Stimulated activated CD8-positive, alpha-beta memory T cell treated with anti-CD3 and anti-CD28 coated beads, Interleukin-7, amount 100 ng/mL, for 4 hours (primary cell): ENCODE measurements at regions not wholly inside any gene's neighbourhood (a gene's known extent, or its start where the extent isn't known, plus 50 kb on each side); places are given as distances from the start of the nearest gene placed in this dataset.
"Not testable (repeated sequence)": the region's sequence is repeated elsewhere in the genome, so short reads cannot be mapped to it uniquely, and the experiment has no call there.

ENCODE experiments used
- DNase-seq, 2 donors: peaks; one replicate each; pipeline ENCODE4 v3.0.0-alpha.2; 2020; ENCODE audit warnings: low read depth in 2 of 2

DNA sequence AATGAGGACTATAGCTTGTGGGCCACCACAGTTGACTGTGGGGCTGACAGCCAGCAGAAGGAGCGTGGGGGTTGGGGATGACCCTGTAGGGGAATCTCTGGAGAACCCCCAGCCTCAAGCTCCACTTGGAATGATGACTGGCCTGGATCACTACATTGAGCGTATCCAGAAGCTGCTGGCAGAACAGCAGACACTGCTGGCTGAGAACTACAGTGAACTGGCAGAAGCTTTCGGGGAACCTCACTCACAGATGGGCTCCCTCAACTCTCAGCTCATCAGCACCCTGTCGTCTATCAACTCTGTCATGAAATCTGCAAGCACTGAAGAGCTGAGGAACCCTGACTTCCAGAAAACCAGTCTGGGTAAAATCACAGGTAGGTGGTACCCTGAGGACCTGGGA is 128.4 kb upstream of the DMRT1 start:
- DNase-seq = no peak

DNA sequence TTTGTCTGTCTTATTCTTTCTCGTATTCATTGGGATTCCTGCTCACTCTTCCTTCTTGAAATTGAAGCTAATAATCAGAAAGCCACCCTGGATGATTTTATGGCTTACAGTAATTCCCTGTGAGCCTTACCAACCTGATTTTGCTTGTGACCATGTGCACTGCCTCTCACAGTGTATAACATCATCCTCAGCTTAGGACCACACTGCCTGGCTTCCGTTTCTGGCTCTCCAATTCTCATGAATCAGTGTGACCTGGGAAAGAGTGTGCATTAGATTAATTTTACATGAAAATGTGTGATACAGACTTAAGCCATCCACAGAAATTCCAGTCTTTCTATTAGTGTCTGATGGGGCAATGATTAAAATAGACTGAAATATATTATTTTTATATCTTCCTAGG is 126.8 kb upstream of the DMRT1 start:
- DNase-seq = no peak

- DNase-seq = no peak
These were observed 126.2 kb upstream of the DMRT1 start for GRCh38 chr9:715300-715699.

GRCh38 chr9:715743-716400 is 125.6 kb upstream of the DMRT1 start:
- DNase-seq = no peak

GRCh38 chr9:717722-718121 is 123.8 kb upstream of the DMRT1 start:
- no peak for DNase-seq

DNA sequence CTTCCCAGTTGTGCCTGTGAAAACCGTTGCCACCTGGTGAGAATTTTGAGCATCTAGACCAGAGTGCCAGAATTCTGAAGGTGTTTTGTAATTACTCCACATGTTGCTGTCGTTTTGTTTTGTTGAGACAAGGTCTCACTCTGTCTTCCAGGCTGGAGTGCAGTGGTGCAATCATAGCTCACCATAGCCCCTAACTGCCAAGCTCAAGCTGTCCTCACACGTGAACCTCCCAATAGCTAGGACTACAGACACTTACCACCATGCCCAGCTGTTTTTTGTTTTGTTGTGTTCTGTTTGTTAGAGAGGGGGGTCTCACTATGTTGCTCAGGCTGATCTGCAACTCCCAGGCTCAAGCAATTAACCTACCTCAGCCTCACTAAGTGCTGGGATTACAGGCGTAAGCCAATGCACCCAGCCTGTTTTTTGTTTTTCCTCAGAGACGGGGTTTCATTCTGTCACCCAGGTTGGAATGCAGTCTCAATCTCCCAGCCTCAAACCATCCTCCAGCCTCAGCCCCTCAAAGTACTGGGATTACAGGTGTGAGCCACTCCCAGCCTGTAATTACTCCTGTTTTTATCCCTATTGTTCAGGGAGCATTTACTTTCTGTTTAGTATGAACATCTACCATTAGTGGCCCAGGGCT is 121.1 kb upstream of the DMRT1 start:
- DNase-seq = no peak

DNA sequence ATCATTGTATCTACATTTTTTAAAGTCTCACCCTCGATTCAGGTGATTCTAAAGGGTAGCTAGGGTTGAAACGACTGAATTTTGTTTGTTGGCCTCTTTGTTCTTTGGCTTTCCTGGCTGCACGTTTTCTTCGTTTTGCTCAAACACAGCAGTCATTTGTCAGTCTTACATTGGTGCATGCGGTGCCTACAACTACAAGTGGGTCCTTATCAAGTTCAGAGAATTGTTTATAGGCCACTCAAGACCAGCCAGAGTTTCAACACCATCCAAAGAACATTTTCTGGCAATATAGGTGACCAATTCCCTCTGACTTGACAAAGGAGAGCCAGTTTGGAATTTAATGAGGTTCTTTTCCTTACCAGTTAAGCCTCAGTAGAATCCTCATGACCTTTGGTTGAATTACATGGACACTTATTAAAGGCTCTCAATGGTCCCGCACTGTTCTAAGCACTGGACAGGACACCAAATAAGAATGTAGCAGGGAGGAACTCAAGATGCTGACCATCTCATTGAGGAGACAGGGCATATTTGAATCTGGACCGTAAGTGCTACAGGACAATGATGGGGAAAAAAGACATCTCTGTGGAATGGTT is 119.0 kb upstream of the DMRT1 start:
- DNase-seq = no peak

GRCh38 chr9:724461-724860 is 117.0 kb upstream of the DMRT1 start:
- not testable (repeated sequence) for DNase-seq

- DNase-seq = no peak
These were observed 115.5 kb upstream of the DMRT1 start for GRCh38 chr9:726005-726404.

DNA sequence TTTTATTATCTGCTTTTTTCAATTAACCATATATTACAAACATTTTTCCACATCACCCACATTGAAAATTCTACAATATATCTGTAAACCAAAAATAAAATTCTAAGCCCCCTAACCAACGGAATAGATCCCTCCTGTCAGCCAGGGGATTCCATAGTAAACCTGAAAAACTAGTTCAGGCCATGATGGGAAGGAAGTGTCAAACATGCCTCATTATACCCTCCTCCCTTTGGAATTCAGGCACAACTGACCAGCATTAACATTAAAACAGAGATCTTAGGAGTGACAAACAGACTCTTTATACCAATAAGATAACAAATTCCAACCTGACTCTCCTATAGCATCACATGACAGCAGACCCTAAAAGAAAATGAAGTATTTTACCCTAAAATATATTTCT is 113.7 kb upstream of the DMRT1 start:
- no peak for DNase-seq

- no peak for DNase-seq
These were observed 113.0 kb upstream of the DMRT1 start for GRCh38 chr9:728535-728934.

GRCh38 chr9:731474-731873 is 110.0 kb upstream of the DMRT1 start:
- no peak for DNase-seq

- DNase-seq = no peak
These were observed 106.5 kb upstream of the DMRT1 start for GRCh38 chr9:734831-735511.

DNA sequence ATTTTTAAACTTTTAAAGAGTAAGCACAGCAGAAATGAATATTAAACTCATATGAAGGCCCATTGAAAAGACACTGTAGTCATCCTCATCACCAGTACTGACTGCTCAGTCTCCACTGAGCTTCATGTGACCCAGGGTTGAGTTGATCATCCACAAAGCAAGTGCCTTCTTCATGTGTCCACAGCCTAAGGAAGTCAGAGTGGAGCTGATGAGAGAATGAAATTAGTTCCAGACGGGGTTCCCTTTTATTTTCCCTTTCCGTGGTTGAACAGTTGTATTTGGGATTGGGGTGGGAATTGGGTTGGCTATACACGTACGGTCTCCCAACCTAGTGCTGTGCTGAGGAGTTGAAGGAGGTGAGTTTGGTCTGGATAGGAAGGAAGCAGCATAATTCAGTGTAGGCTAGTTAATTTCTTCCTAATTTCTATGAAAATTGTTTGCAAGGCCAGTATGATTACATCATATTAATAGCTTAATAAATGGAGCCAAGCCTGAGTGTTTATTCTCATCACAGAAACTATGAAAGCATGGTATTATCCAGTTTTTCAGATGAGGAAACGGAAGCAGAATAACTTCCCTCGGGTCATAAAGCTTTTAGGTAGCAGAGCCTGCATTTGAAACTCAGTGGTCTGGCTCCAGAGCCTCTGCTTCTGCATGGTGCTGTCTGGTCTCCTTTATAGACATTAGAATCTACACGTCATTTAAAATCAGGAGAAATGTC is 103.9 kb upstream of the DMRT1 start:
- DNase-seq = no peak

DNA sequence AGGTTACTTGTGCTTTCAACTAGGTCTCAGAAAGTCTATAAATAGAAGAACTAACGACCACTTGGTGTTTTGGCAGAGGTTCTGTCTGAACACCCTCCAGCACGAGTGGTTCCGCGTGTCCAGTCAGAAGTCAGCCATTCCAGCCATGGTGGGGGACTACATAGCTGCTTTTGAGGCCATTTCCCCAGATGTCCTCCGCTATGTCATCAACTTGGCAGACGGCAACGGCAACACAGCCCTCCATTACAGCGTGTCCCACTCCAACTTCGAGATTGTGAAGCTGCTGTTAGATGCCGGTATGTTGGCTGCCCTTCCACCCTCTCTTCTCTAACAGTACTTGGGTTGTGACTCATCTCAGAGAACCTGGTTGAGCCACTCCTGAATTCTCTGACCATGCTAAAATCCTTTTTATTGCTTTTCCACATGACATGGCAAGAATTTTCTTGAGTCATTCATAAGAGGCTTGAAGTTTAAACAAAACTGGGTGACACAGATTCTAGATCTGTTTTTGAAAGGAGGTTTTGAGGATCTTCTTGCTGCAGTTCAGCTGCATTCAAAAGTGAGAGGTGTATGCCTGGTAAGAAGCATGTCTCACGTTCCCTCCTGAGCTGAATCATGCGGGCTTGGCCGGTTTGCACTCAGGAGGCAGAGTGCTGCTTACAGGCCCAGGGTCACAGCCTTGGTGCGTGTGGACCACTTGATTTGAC is 103.1 kb upstream of the DMRT1 start:
- no peak for DNase-seq

GRCh38 chr9:739362-739761 is 102.1 kb upstream of the DMRT1 start:
- DNase-seq = no peak

- DNase-seq = no peak
These were observed 101.3 kb upstream of the DMRT1 start for GRCh38 chr9:740221-740620.

DNA sequence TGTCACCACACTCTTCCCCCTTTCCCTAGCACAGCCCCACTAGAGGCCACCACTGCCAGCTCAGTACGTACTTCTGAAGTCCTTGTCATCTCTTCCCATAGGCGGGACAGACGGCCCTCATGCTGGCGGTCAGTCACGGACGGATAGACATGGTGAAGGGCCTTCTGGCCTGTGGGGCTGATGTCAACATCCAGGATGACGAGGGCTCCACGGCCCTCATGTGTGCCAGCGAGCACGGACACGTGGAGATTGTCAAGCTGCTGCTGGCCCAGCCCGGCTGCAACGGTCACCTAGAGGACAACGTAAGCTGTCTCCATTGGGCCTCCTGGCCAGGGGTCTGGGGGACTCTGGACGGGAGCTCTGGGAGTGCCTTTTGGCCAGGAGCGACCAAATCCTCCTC is 99.4 kb upstream of the DMRT1 start:
- DNase-seq = no peak

DNA sequence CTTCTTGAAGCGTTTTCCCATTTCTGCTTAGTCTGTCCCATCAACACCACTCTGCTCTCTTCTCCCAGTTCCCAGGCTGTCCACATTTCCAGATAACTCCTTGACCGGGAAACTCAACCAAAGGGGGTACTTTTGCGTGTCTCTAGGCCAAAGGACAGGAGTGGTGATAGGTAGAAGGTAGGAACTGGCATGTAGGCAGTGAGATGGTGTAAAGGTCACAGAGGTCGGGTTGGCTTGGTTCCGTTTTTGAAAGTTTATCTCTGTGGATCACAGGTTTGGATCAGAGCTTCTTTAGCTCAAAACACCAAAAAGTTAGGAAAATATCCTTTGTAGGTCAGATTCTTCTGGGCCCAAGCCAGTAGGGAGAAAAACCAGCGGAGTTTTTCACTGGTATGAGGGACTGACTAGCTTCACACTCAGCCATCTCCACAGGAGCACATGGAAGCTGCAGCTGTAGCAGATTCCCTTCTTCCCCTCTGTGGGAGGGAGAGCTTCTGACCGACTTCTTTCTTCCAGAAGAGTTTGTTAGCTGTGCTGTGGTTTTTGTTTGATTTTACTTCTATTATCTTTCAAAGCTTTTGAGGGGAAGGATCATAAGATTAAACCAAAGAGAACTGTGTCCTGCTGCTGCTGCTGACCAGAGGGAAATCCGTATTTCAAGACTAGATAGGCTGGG is 98.4 kb upstream of the DMRT1 start:
- no peak for DNase-seq

GRCh38 chr9:744046-744712 is 97.3 kb upstream of the DMRT1 start:
- DNase-seq = no peak
